ENCODE measurements at regions not wholly inside any gene's neighbourhood (a gene's known extent, or its start where the extent isn't known, plus 50 kb on each side); places are given as distances from the start of the nearest gene placed in this dataset.
A peak's percentile ranks its signal among the peaks of the same experiment; 100 is the strongest.

- no peak overlapping the region for H3K27ac Mint-ChIP-seq (ENCODE audit: unreplicated experiment)
- FAIRE-seq: no peak
- H3K36me3 Mint-ChIP-seq (ENCODE audit: low read depth, unreplicated experiment): no peaks in the 10 kb centered on the region
Observed at GRCh38 chr1:191163621-191164020, 686.0 kb upstream of the BRINP3 start.

GRCh38 chr1:191174298-191174697 lies 696.6 kb upstream of the BRINP3 start:
- Mint-ChIP-seq H3K27me3 (ENCODE audit: low read depth, unreplicated experiment) (no peaks in the 10 kb centered on the region), H3K4me1 (ENCODE audit: low read depth, unreplicated experiment) (peaks cover 2% of the 10 kb centered on the region), H3K9me3 (ENCODE audit: unreplicated experiment) (no peaks in the 10 kb centered on the region), H3K36me3 (ENCODE audit: low read depth, unreplicated experiment) (no peaks in the 10 kb centered on the region), H3K4me3 (ENCODE audit: unreplicated experiment) (no peak overlapping the region), H3K27ac (ENCODE audit: unreplicated experiment) (peak overlapping the region; percentile 12)
- H3K9ac ChIP-seq (ENCODE audit: low read length): no peak overlapping the region
- no peak overlapping the region for H3K27ac ChIP-seq (ENCODE audit: low read depth, low read length)
- H3K79me2 ChIP-seq (ENCODE audit: insufficient read depth, low read length): no peaks in the 10 kb centered on the region
- H3K9me3 ChIP-seq (ENCODE audit: insufficient read depth, low read depth, low read length): no peaks in the 10 kb centered on the region
- no peaks in the 10 kb centered on the region for H3K27me3 ChIP-seq (ENCODE audit: insufficient read depth, low read length)
- no peaks in the 10 kb centered on the region for H4K20me1 ChIP-seq (ENCODE audit: insufficient read depth, low read length)
- H3K36me3 ChIP-seq (ENCODE audit: insufficient read depth, low read length): no peaks in the 10 kb centered on the region
- no peaks in the 10 kb centered on the region for H3K4me1 ChIP-seq (ENCODE audit: insufficient read depth, low read length)
- DNase-seq (ENCODE audit: low read depth) (no peak), FAIRE-seq (no peak)
- H2AFZ ChIP-seq (ENCODE audit: low read depth, low read length): no peak overlapping the region
- no peak for TF ChIP-seq EZH2 (IDR thresholded peaks at IDR 0.05; ENCODE audit: insufficient read depth, low read length)
- TF ChIP-seq CTCF (IDR thresholded peaks at IDR 0.05; ENCODE audit: insufficient read depth, low read depth, low read length): no peak
- no peak overlapping the region for H3K4me3 ChIP-seq (ENCODE audit: insufficient read depth, low read depth, low read length)
- peak overlapping the region; percentile 12 for H3K4me2 ChIP-seq (ENCODE audit: low read length)

More at GRCh38 chr1:191163621-191164020, 686.0 kb upstream of the BRINP3 start:
- H3K27me3 ChIP-seq (ENCODE audit: insufficient read depth, low read length): no peaks in the 10 kb centered on the region
- DNase-seq (ENCODE audit: low read depth): no peak
- H3K9me3 ChIP-seq (ENCODE audit: insufficient read depth, low read depth, low read length): no peaks in the 10 kb centered on the region
- no peaks in the 10 kb centered on the region for H4K20me1 ChIP-seq (ENCODE audit: insufficient read depth, low read length)
- Mint-ChIP-seq H3K27me3 (ENCODE audit: low read depth, unreplicated experiment) (no peaks in the 10 kb centered on the region), H3K4me3 (ENCODE audit: unreplicated experiment) (no peak overlapping the region), H3K4me1 (ENCODE audit: low read depth, unreplicated experiment) (no peaks in the 10 kb centered on the region), H3K9me3 (ENCODE audit: unreplicated experiment) (no peaks in the 10 kb centered on the region)
- H3K9ac ChIP-seq (ENCODE audit: low read length): no peak overlapping the region
- no peaks in the 10 kb centered on the region for H3K36me3 ChIP-seq (ENCODE audit: insufficient read depth, low read length)
- no peaks in the 10 kb centered on the region for H3K79me2 ChIP-seq (ENCODE audit: insufficient read depth, low read length)
- H2AFZ ChIP-seq (ENCODE audit: low read depth, low read length): no peak overlapping the region
- no peak for TF ChIP-seq CTCF (IDR thresholded peaks at IDR 0.05; ENCODE audit: insufficient read depth, low read depth, low read length)
- no peak for TF ChIP-seq EZH2 (IDR thresholded peaks at IDR 0.05; ENCODE audit: insufficient read depth, low read length)
- no peak overlapping the region for H3K27ac ChIP-seq (ENCODE audit: low read depth, low read length)
- H3K4me1 ChIP-seq (ENCODE audit: insufficient read depth, low read length): no peaks in the 10 kb centered on the region
- no peak overlapping the region for H3K4me2 ChIP-seq (ENCODE audit: low read length)
- no peak overlapping the region for H3K4me3 ChIP-seq (ENCODE audit: insufficient read depth, low read depth, low read length)

- Histone ChIP-seq H4K20me1 (ENCODE audit: insufficient read depth, low read length) (no peaks in the 10 kb centered on the region), H3K79me2 (ENCODE audit: insufficient read depth, low read length) (no peaks in the 10 kb centered on the region), H3K4me1 (ENCODE audit: insufficient read depth, low read length) (no peaks in the 10 kb centered on the region), H3K27ac (ENCODE audit: low read depth, low read length) (no peak overlapping the region), H3K27me3 (ENCODE audit: insufficient read depth, low read length) (no peaks in the 10 kb centered on the region), H3K36me3 (ENCODE audit: insufficient read depth, low read length) (no peaks in the 10 kb centered on the region), H3K9me3 (ENCODE audit: insufficient read depth, low read depth, low read length) (no peaks in the 10 kb centered on the region), H3K4me2 (ENCODE audit: low read length) (no peak overlapping the region), H3K4me3 (ENCODE audit: insufficient read depth, low read depth, low read length) (no peak overlapping the region), H2AFZ (ENCODE audit: low read depth, low read length) (no peak overlapping the region), H3K9ac (ENCODE audit: low read length) (no peak overlapping the region)
- Mint-ChIP-seq H3K27me3 (ENCODE audit: low read depth, unreplicated experiment) (no peaks in the 10 kb centered on the region), H3K4me1 (ENCODE audit: low read depth, unreplicated experiment) (peaks cover 2% of the 10 kb centered on the region), H3K27ac (ENCODE audit: unreplicated experiment) (no peak overlapping the region), H3K4me3 (ENCODE audit: unreplicated experiment) (no peak overlapping the region), H3K36me3 (ENCODE audit: low read depth, unreplicated experiment) (no peaks in the 10 kb centered on the region), H3K9me3 (ENCODE audit: unreplicated experiment) (no peaks in the 10 kb centered on the region)
- DNase-seq (ENCODE audit: low read depth): no peak
- no peak for FAIRE-seq
- TF ChIP-seq EZH2 (IDR thresholded peaks at IDR 0.05; ENCODE audit: insufficient read depth, low read length) (no peak), CTCF (IDR thresholded peaks at IDR 0.05; ENCODE audit: insufficient read depth, low read depth, low read length) (no peak)
Observed at GRCh38 chr1:191176131-191176530, 698.5 kb upstream of the BRINP3 start.
